HL-60/S4 (cell line): ENCODE measurements at regions not wholly inside any gene's neighbourhood (a gene's known extent, or its start where the extent isn't known, plus 50 kb on each side); places are given as distances from the start of the nearest gene placed in this dataset.

Experiments
- in situ Hi-C: fragments of 300-500 bp; cut with MboI; formaldehyde crosslinking; loops from 2 replicates; pipeline ENCODE4 v1.14.3; 2022; ENCODE audit warnings: low sequenced_read_pairs

- in situ Hi-C loops = no loop called here
Observed at GRCh38 chr9:10961883-10962282, 349.1 kb upstream of the PTPRD start.

GRCh38 chr9:10983251-10983650, 370.4 kb upstream of the PTPRD start:
- in situ Hi-C loops = no loop called here

- in situ Hi-C loops = no loop called here
Observed at GRCh38 chr9:10999646-11000045, 386.8 kb upstream of the PTPRD start.

- in situ Hi-C loops = no loop called here
Observed at GRCh38 chr9:11001546-11001945, 388.7 kb upstream of the PTPRD start.

GRCh38 chr9:11002705-11003104, 389.9 kb upstream of the PTPRD start:
- in situ Hi-C loops = no loop called here

GRCh38 chr9:11003836-11004235, 391.0 kb upstream of the PTPRD start:
- in situ Hi-C loops = no loop called here

- in situ Hi-C loops = no loop called here
Observed at GRCh38 chr9:11011696-11012095, 398.9 kb upstream of the PTPRD start.

GRCh38 chr9:11016081-11016480, 403.3 kb upstream of the PTPRD start:
- in situ Hi-C loops = no loop called here

GRCh38 chr9:11023201-11023600, 410.4 kb upstream of the PTPRD start:
- in situ Hi-C loops = no loop called here

GRCh38 chr9:11025775-11026174, 413.0 kb upstream of the PTPRD start:
- in situ Hi-C loops = no loop called here

GRCh38 chr9:11038366-11038765, 425.6 kb upstream of the PTPRD start:
- in situ Hi-C loops = no loop called here

- in situ Hi-C loops = no loop called here
Observed at GRCh38 chr9:11039006-11039405, 426.2 kb upstream of the PTPRD start.

GRCh38 chr9:11045589-11045988, 432.8 kb upstream of the PTPRD start:
- in situ Hi-C loops = no loop called here

- in situ Hi-C loops = no loop called here
Observed at GRCh38 chr9:11063263-11063662, 450.5 kb upstream of the PTPRD start.

- in situ Hi-C loops = no loop called here
Observed at GRCh38 chr9:11064909-11065308, 452.1 kb upstream of the PTPRD start.

GRCh38 chr9:11072176-11072575, 459.4 kb upstream of the PTPRD start:
- in situ Hi-C loops = no loop called here

- in situ Hi-C loops = no loop called here
Observed at GRCh38 chr9:11086561-11086960, 473.8 kb upstream of the PTPRD start.

GRCh38 chr9:11088821-11089374, 476.1 kb upstream of the PTPRD start:
- in situ Hi-C loops = no loop called here

GRCh38 chr9:11092974-11093373, 480.2 kb upstream of the PTPRD start:
- in situ Hi-C loops = no loop called here

- in situ Hi-C loops = no loop called here
Observed at GRCh38 chr9:11097020-11097419, 484.2 kb upstream of the PTPRD start.

- in situ Hi-C loops = no loop called here
Observed at GRCh38 chr9:11103525-11103924, 490.7 kb upstream of the PTPRD start.

- in situ Hi-C loops = no loop called here
Observed at GRCh38 chr9:11107196-11107595, 494.4 kb upstream of the PTPRD start.

GRCh38 chr9:11128156-11128555, 515.4 kb upstream of the PTPRD start:
- in situ Hi-C loops = no loop called here

- in situ Hi-C loops = no loop called here
Observed at GRCh38 chr9:11135851-11136250, 523.0 kb upstream of the PTPRD start.
